A673 (cell line): ENCODE measurements at regions not wholly inside any gene's neighbourhood (a gene's known extent, or its start where the extent isn't known, plus 50 kb on each side); places are given as distances from the start of the nearest gene placed in this dataset.

Source experiments
- BruUV-seq: library from RNA; stranded (reverse); fragments of 400-500 nt; replicated peaks from 2 replicates; lab custom pipeline; 2021; lab: Mats Ljungman, UMichigan
- CTCF ChIA-PET: fragments of 300-600 bp; sonication (Branson Sonifier 250); formaldehyde crosslinking; loops from one replicate; lab custom pipeline; 2022; ENCODE audit warnings: antibody characterized with exemption; lab: Charles Lee
- POLR2A ChIA-PET: fragments of 300-600 bp; sonication (Branson Sonifier 250); formaldehyde crosslinking; loops from one replicate; lab custom pipeline; 2022; ENCODE audit warnings: antibody characterized with exemption; ENCODE audit not compliant: low non-redundant PET; lab: Charles Lee
- DNase-seq: peaks from one replicate; pipeline ENCODE4 v3.0.0-alpha.2; 2015; ENCODE audit warnings: low spot score
- H3K27ac ChIP-seq: fragments of 200-600 bp; sonication (generic); 2 replicates; pipeline ENCODE4 v1.5.1; 2016; ENCODE audit warnings: mixed run types, low read depth, mild to moderate bottlenecking, mixed read lengths, antibody characterized with exemption, low read length; ENCODE audit not compliant: poor library complexity, severe bottlenecking
- H3K27me3 ChIP-seq: fragments of 200-600 bp; sonication (generic); replicated peaks from 2 replicates; pipeline ENCODE4 v1.6.1; 2017; ENCODE audit warnings: mixed run types, low read depth, mild to moderate bottlenecking, mixed read lengths, antibody characterized with exemption, low read length; ENCODE audit not compliant: insufficient read depth, poor library complexity
- H3K36me3 ChIP-seq: fragments of 200-600 bp; sonication (generic); 2 replicates; pipeline ENCODE4 v1.6.1; 2016; ENCODE audit warnings: mixed run types, mild to moderate bottlenecking, mixed read lengths, antibody characterized with exemption, low read length; ENCODE audit not compliant: insufficient read depth, poor library complexity, severe bottlenecking
- H3K4me1 ChIP-seq: fragments of 200-600 bp; sonication (generic); 2 replicates; pipeline ENCODE4 v1.6.1; 2017; ENCODE audit warnings: mixed run types, mild to moderate bottlenecking, mixed read lengths, antibody characterized with exemption, low read length; ENCODE audit not compliant: insufficient read depth, poor library complexity, severe bottlenecking
- H3K4me3 ChIP-seq: fragments of 200-600 bp; sonication (generic); 2 replicates; pipeline ENCODE4 v1.5.1; 2016; ENCODE audit warnings: low read depth, mixed run types, mild to moderate bottlenecking, mixed read lengths, low read length; ENCODE audit not compliant: poor library complexity, severe bottlenecking
- H3K9me3 ChIP-seq: fragments of 200-600 bp; sonication (generic); 2 replicates; pipeline ENCODE4 v1.6.1; 2016; ENCODE audit warnings: mixed run types, low read depth, mild to moderate bottlenecking, mixed read lengths, antibody characterized with exemption, low read length; ENCODE audit not compliant: poor library complexity, severe bottlenecking
- EZH2 ChIP-seq: fragments of 200-600 bp; sonication (generic); IDR thresholded peaks from 2 replicates; pipeline ENCODE4 v1.6.1; 2017; ENCODE audit warnings: borderline replicate concordance, low read depth, mild to moderate bottlenecking, mixed read lengths, antibody characterized with exemption, low read length; ENCODE audit not compliant: poor library complexity, severe bottlenecking
- intact Hi-C: fragments of 100-400 bp; cut with micrococcal nuclease; formaldehyde crosslinking; loops from one replicate; pipeline ENCODE4 v1.10.0; 2022; ENCODE audit not compliant: unreplicated experiment
- TF ChIP-seq, protein P1 (sequence below): fragments of 300-800, 200-600 bp; sonication (generic); conservative IDR thresholded peaks from 2 replicates; pipeline ENCODE4 v1.5.1; 2017; ENCODE audit warnings: low read depth, mild to moderate bottlenecking, antibody characterized with exemption, low read length, moderate library complexity, mixed read lengths

DNA sequence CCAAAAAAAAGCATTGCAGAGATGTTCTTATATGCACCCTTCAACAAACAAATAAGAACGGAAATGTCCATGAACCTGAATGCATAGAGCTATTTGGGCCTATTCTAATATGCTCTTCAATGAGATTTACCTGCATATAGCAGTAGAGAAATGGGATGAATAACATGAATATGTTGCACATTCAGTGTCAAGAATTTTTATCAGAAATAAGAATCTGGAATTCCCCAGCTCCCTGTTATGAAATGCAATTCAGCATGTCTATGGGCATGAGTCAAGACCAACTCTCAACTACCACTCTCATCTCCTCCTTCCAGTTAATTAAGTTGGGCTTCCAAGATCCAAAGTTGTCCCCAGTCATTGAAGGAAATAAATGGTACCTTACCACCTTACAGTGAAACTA lies 133.7 kb upstream of the ALCAM start:
- peaks cover 6% of the 10 kb centered on the region for H3K4me1 ChIP-seq
- DNase-seq = no peak
- CTCF ChIA-PET = no interaction called here
- no peaks in the 10 kb centered on the region for H3K36me3 ChIP-seq
- no peaks in the 10 kb centered on the region for H3K9me3 ChIP-seq
- H3K27me3 ChIP-seq = no peaks in the 10 kb centered on the region
- no peak overlapping the region for H3K27ac ChIP-seq
- intact Hi-C loops = no loop called here
- POLR2A ChIA-PET = interaction anchor here (0.6 kb wide), 1 partner anchor 470 kb away, joined by 6 read pairs; no protein-coding TSS in a partner anchor
- TF ChIP-seq, protein P1, sequence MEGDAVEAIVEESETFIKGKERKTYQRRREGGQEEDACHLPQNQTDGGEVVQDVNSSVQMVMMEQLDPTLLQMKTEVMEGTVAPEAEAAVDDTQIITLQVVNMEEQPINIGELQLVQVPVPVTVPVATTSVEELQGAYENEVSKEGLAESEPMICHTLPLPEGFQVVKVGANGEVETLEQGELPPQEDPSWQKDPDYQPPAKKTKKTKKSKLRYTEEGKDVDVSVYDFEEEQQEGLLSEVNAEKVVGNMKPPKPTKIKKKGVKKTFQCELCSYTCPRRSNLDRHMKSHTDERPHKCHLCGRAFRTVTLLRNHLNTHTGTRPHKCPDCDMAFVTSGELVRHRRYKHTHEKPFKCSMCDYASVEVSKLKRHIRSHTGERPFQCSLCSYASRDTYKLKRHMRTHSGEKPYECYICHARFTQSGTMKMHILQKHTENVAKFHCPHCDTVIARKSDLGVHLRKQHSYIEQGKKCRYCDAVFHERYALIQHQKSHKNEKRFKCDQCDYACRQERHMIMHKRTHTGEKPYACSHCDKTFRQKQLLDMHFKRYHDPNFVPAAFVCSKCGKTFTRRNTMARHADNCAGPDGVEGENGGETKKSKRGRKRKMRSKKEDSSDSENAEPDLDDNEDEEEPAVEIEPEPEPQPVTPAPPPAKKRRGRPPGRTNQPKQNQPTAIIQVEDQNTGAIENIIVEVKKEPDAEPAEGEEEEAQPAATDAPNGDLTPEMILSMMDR = no peak
- no peak for TF ChIP-seq EZH2
- no TSS peak for BruUV-seq
- H3K4me3 ChIP-seq = no peak overlapping the region

DNA sequence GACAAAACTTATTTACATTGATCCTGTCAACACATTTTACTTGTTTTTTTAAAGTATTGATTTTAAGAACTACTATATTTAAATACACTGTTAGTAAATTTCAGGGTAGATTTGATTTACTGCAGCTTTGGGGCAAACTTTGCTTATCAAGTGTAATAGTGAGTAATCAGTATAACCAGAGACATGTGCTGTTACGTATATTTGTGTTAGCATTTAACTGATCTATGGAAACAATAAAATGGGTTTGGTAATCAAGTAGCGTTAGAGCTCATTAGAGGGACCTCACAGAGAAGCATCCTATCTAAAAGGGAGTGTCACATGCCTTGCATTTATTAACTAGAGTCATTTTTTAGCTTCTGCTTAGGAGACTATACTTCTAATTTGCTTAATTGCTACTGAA lies 131.5 kb upstream of the ALCAM start:
- TF ChIP-seq, protein P1 = no peak
- TF ChIP-seq EZH2 = no peak
- ChIA-PET POLR2A (no interaction called here), CTCF (no interaction called here)
- Histone ChIP-seq H3K4me1 (peaks cover 6% of the 10 kb centered on the region), H3K27ac (no peak overlapping the region), H3K27me3 (no peaks in the 10 kb centered on the region), H3K36me3 (no peaks in the 10 kb centered on the region), H3K9me3 (no peaks in the 10 kb centered on the region), H3K4me3 (no peak overlapping the region)
- no peak for DNase-seq
- intact Hi-C loops = no loop called here
- no TSS peak for BruUV-seq

DNA sequence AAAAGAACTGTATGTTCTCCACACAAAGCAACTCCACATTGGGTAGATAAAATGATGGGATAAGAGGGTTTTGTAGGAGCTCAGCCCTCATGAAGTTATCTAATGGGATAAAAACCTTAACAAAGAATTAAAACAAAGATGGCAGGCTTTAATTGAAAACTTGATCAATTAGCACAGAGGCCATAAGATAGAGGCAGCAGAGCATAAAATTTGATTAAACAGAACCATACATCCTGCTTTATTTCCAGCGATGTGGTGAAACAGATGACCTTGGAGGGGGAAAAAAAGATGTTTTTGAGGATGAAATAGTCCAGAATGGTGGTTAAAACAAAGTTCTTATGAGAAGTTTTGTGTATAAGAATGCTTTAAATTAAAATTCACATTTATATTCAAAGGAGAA lies 130.9 kb upstream of the ALCAM start:
- no peaks in the 10 kb centered on the region for H3K27me3 ChIP-seq
- no TSS peak for BruUV-seq
- H3K27ac ChIP-seq = no peak overlapping the region
- intact Hi-C loops = no loop called here
- ChIA-PET POLR2A (no interaction called here), CTCF (no interaction called here)
- TF ChIP-seq, protein P1 = no peak
- TF ChIP-seq EZH2 = no peak
- H3K9me3 ChIP-seq = no peaks in the 10 kb centered on the region
- H3K36me3 ChIP-seq = no peaks in the 10 kb centered on the region
- H3K4me1 ChIP-seq = peaks cover 6% of the 10 kb centered on the region
- H3K4me3 ChIP-seq = no peak overlapping the region
- no peak for DNase-seq
